Kidney (tissue), 13 donors: ENCODE measurements at regions not wholly inside any gene's neighbourhood (a gene's known extent, or its start where the extent isn't known, plus 50 kb on each side); places are given as distances from the start of the nearest gene placed in this dataset.

Experiments used
- DNase-seq, 5 donors: peaks; one replicate each; pipeline ENCODE4 v3.0.0-alpha.2; 2013 to 2020
- FAIRE-seq: peaks from 2 replicates; lab custom pipeline; 2012; peaks lifted over from hg19 to GRCh38; lab: Jason Lieb, UNC
- H3K27ac ChIP-seq, 2 donors: one replicate each; pipeline ENCODE4 v1.7.0; 2013; ENCODE audit warnings: low read depth in 2 of 2, low read length in 2 of 2, inconsistent platforms in 1 of 2
- H3K27me3 ChIP-seq: one replicate; pipeline ENCODE4 v1.7.1; 2013; ENCODE audit warnings: low read length, inconsistent platforms; ENCODE audit not compliant: control insufficient read depth, insufficient read depth
- H3K36me3 ChIP-seq, 3 donors: one replicate each; pipeline versions ENCODE4 v1.7.0 to v1.7.1; 2013; ENCODE audit warnings: low read length in 3 of 3, control low read depth in 1 of 3, inconsistent platforms in 1 of 3; ENCODE audit not compliant: insufficient read depth in 3 of 3, control insufficient read depth in 2 of 3
- H3K4me1 ChIP-seq, 3 donors: one replicate each; pipeline versions ENCODE4 v1.7.0 to v1.7.1; 2013; ENCODE audit warnings: low read length in 3 of 3, inconsistent platforms in 1 of 3, low read depth in 1 of 3; ENCODE audit not compliant: control insufficient read depth in 2 of 3, insufficient read depth in 2 of 3
- H3K4me3 ChIP-seq, 3 donors: one replicate each; pipeline versions ENCODE4 v1.7.0 to v1.8.1; 2013; ENCODE audit warnings: low read length in 3 of 3, control low read depth in 1 of 3, inconsistent platforms in 1 of 3
- H3K9ac ChIP-seq, 3 donors: one replicate each; pipeline versions ENCODE4 v1.7.0 to v1.7.1; 2013; ENCODE audit warnings: low read length in 3 of 3, control low read depth in 1 of 3, inconsistent platforms in 1 of 3
- H3K9me3 ChIP-seq, 3 donors: one replicate each; pipeline versions ENCODE4 v1.7.0 to v1.7.1; 2013; ENCODE audit warnings: low read length in 3 of 3, control low read depth in 1 of 3, inconsistent platforms in 1 of 3; ENCODE audit not compliant: control insufficient read depth in 2 of 3, insufficient read depth in 1 of 3
- CTCF ChIP-seq: IDR thresholded peaks from 3 replicates; pipeline ENCODE4 v1.5.1; 2012; ENCODE audit warnings: mild to moderate bottlenecking, moderate library complexity, borderline replicate concordance; ENCODE audit not compliant: insufficient read depth; ENCODE audit errors: extremely low read depth
- intact Hi-C: fragments of 100-400 bp; cut with DNase I; formaldehyde crosslinking; loops from one replicate; pipeline ENCODE4 v1.11.1; 2022
- donor health status: control.
- donor health status: control.
- donor health status: control.
- donor health status: control.
- donor health status: control.
- donor health status: DM: yes; HTN: yes; CAD: no.
- donor health status: Normal renal cell carcinoma (clear cell type).

- intact Hi-C loops, result no loop called here
- no peaks in the 10 kb centered on the region for H3K36me3 ChIP-seq
- H3K4me3 ChIP-seq, result no peak overlapping the region
- TF ChIP-seq CTCF, result no peak
- no peak overlapping the region for H3K9ac ChIP-seq
- peaks cover 0 to 4% (median 0%) of the 10 kb centered on the region in 3 donors for H3K9me3 ChIP-seq
- no peaks in the 10 kb centered on the region for H3K4me1 ChIP-seq
- H3K27ac ChIP-seq, result no peak overlapping the region
- FAIRE-seq (no peak), DNase-seq (peak in 2 of 5 donors; percentile 21 to 46)
- H3K27me3 ChIP-seq, result no peaks in the 10 kb centered on the region
Measured at GRCh38 chr2:22801970-22802369, 583.0 kb upstream of the KLHL29 start.

- no peak overlapping the region for H3K4me3 ChIP-seq
- FAIRE-seq (no peak), DNase-seq (no peak)
- peaks cover 0 to 4% (median 0%) of the 10 kb centered on the region in 3 donors for H3K9me3 ChIP-seq
- H3K27me3 ChIP-seq, result no peaks in the 10 kb centered on the region
- H3K4me1 ChIP-seq, result no peaks in the 10 kb centered on the region
- no peaks in the 10 kb centered on the region for H3K36me3 ChIP-seq
- intact Hi-C loops, result no loop called here
- no peak for TF ChIP-seq CTCF
- no peak overlapping the region for H3K27ac ChIP-seq
- no peak overlapping the region for H3K9ac ChIP-seq
Measured at GRCh38 chr2:22807872-22808271, 577.1 kb upstream of the KLHL29 start.

GRCh38 chr2:22810602-22811001 lies 574.4 kb upstream of the KLHL29 start:
- no peak overlapping the region for H3K4me3 ChIP-seq
- FAIRE-seq, result no peak
- intact Hi-C loops, result no loop called here
- H3K27me3 ChIP-seq, result no peaks in the 10 kb centered on the region
- H3K36me3 ChIP-seq, result no peaks in the 10 kb centered on the region
- DNase-seq, result no peak
- no peak overlapping the region for H3K9ac ChIP-seq
- H3K27ac ChIP-seq, result no peak overlapping the region
- no peak for TF ChIP-seq CTCF
- H3K4me1 ChIP-seq, result no peaks in the 10 kb centered on the region
- H3K9me3 ChIP-seq, result peaks cover 0 to 4% (median 0%) of the 10 kb centered on the region in 3 donors

- Histone ChIP-seq H3K4me1 (no peaks in the 10 kb centered on the region), H3K36me3 (no peaks in the 10 kb centered on the region), H3K27me3 (no peaks in the 10 kb centered on the region), H3K9me3 (no peaks in the 10 kb centered on the region), H3K4me3 (peak overlapping the region in 1 of 3 donors; percentile 10), H3K9ac (no peak overlapping the region), H3K27ac (no peak overlapping the region)
- intact Hi-C loops, result no loop called here
- peak; percentile 38 for FAIRE-seq
- TF ChIP-seq CTCF, result no peak
- no peak for DNase-seq
Measured at GRCh38 chr2:22812065-22812680, 572.8 kb upstream of the KLHL29 start.
